HepG2 (cell line): ENCODE measurements at regions not wholly inside any gene's neighbourhood (a gene's known extent, or its start where the extent isn't known, plus 50 kb on each side); places are given as distances from the start of the nearest gene placed in this dataset.

Experiments
- ATAC-seq: fragments of 200-7000 bp; cut with Tn5 transposase; 3 replicates; pipeline ENCODE4 v1.9.1; 2020; ENCODE audit warnings: mild to moderate bottlenecking, moderate library complexity
- BruUV-seq: library from RNA; stranded (reverse); fragments of 400-500 nt; replicated peaks from 2 replicates; lab custom pipeline; 2021; lab: Mats Ljungman, UMichigan
- CTCF ChIA-PET: fragments of 300-600 bp; formaldehyde crosslinking; extraction: SDS; loops from one replicate; lab custom pipeline; 2021; ENCODE audit warnings: low total read pairs, inconsistent platforms, low intra/inter-chr PET ratio; lab: Yijun Ruan, JAX
- POLR2A ChIA-PET: fragments of 350-600 bp; sonication (Branson Sonifier 250); formaldehyde crosslinking; loops from one replicate; lab custom pipeline; 2020; ENCODE audit warnings: antibody characterized with exemption, inconsistent platforms; lab: Yijun Ruan, JAX
- DNase-seq: peaks from one replicate; pipeline ENCODE4 v3.0.0-alpha.2; 2015; ENCODE audit warnings: low spot score
- FAIRE-seq: peaks from 3 replicates; lab custom pipeline; 2011; peaks lifted over from hg19 to GRCh38; lab: Jason Lieb, UNC
- H2AFZ ChIP-seq: one replicate; pipeline ENCODE4 v1.6.1; 2011; ENCODE audit warnings: low read length, inconsistent platforms
- H3K27ac ChIP-seq: fragments of 300-600 bp; 3 replicates; pipeline ENCODE4 v1.8.0; 2011; ENCODE audit warnings: mixed run types, mild to moderate bottlenecking, mixed read lengths, low read length, inconsistent platforms; ENCODE audit not compliant: insufficient read depth; ENCODE audit errors: extremely low read length
- H3K27me3 ChIP-seq, 2 experiments: fragments of 200-600 bp in 1 of 2; 2 replicates in 1 of 2; 3 replicates in 1 of 2; pipeline versions ENCODE4 v1.6.0 to v1.8.0; 2011; ENCODE audit warnings: low read length in 2 of 2, mild to moderate bottlenecking in 2 of 2, moderate library complexity in 2 of 2, inconsistent platforms in 1 of 2; ENCODE audit not compliant: insufficient read depth in 2 of 2, control insufficient read depth in 1 of 2
- H3K36me3 ChIP-seq, 2 experiments: fragments of 200-600 bp in 1 of 2; replicated peaks in 1 of 2; 2 replicates in 1 of 2; 3 replicates in 1 of 2; pipeline versions ENCODE4 v1.5.1 to v1.8.0; 2011; ENCODE audit warnings: low read length in 2 of 2, inconsistent platforms in 1 of 2; ENCODE audit not compliant: insufficient read depth in 2 of 2, control insufficient read depth in 1 of 2
- H3K4me1 ChIP-seq: 2 replicates; pipeline ENCODE4 v1.5.1; 2012; ENCODE audit warnings: low read length, inconsistent platforms; ENCODE audit not compliant: insufficient read depth
- H3K4me2 ChIP-seq: 2 replicates; pipeline ENCODE4 v1.6.0; 2011; ENCODE audit warnings: low read depth, low read length, inconsistent platforms
- H3K4me3 ChIP-seq, 3 experiments: fragments of 200-600 bp in 1 of 3; sonication (generic), shearing (Covaris generic) in 1 of 3; replicated peaks in 1 of 3; 2 replicates each; pipeline ENCODE4 v1.5.1; 2011 to 2016; ENCODE audit warnings: low read length in 3 of 3, inconsistent platforms in 2 of 3, low read depth in 2 of 3, mild to moderate bottlenecking in 2 of 3, control low read depth in 1 of 3, mixed read lengths in 1 of 3; ENCODE audit not compliant: insufficient read depth in 1 of 3
- H3K79me2 ChIP-seq: one replicate; pipeline ENCODE4 v1.6.1; 2011; ENCODE audit warnings: low read length, inconsistent platforms; ENCODE audit not compliant: insufficient read depth
- H3K9ac ChIP-seq: 2 replicates; pipeline ENCODE4 v1.6.0; 2011; ENCODE audit warnings: mild to moderate bottlenecking, low read depth, low read length, inconsistent platforms; ENCODE audit not compliant: insufficient read depth
- H3K9me3 ChIP-seq: 2 replicates; pipeline ENCODE4 v1.5.1; 2012; ENCODE audit warnings: mild to moderate bottlenecking, low read length
- H4K20me1 ChIP-seq: 2 replicates; pipeline ENCODE4 v1.6.0; 2011; ENCODE audit warnings: inconsistent platforms, mild to moderate bottlenecking, low read length, moderate library complexity; ENCODE audit not compliant: insufficient read depth
- FIP1L1 ChIP-seq: fragments of 200-400 bp; formaldehyde crosslinking; IDR thresholded peaks from 2 replicates; pipeline ENCODE4 v1.6.1; 2018; ENCODE audit warnings: low read depth, mild to moderate bottlenecking, low read length, moderate library complexity, borderline replicate concordance; ENCODE audit not compliant: insufficient read depth
- HHEX ChIP-seq: IDR thresholded peaks from 2 replicates; pipeline ENCODE4 v1.6.1; 2016; ENCODE audit warnings: control low read depth
- MXD4 ChIP-seq: IDR thresholded peaks from 2 replicates; pipeline ENCODE4 v1.6.1; 2016; ENCODE audit warnings: mild to moderate bottlenecking, missing biosample characterization, missing genetic modification reagents
- NFIB ChIP-seq: sonication (generic); formaldehyde crosslinking; IDR thresholded peaks from 2 replicates; pipeline ENCODE4 v1.9.0; 2021; ENCODE audit warnings: missing genetic modification reagents, mild to moderate bottlenecking, borderline replicate concordance
- RXRA ChIP-seq: sonication (generic); formaldehyde crosslinking; IDR thresholded peaks from 2 replicates; pipeline ENCODE4 v1.5.1; 2020; ENCODE audit warnings: missing genetic modification reagents
- SP1 ChIP-seq, 2 experiments: fragments of 450-650 bp in 1 of 2; sonication (generic) in 1 of 2; formaldehyde crosslinking in 1 of 2; IDR thresholded peaks; 2 replicates each; pipeline versions ENCODE4 v1.4.0 to v1.6.1; 2016 to 2020; ENCODE audit warnings: missing genetic modification reagents in 1 of 2
- ZNF564 ChIP-seq: sonication (generic); formaldehyde crosslinking; IDR thresholded peaks from 2 replicates; pipeline ENCODE4 v1.8.1; 2023; ENCODE audit warnings: mild to moderate bottlenecking, missing genetic modification reagents
- ZNF7 ChIP-seq: IDR thresholded peaks from 2 replicates; pipeline ENCODE4 v1.6.1; 2016; ENCODE audit warnings: missing biosample characterization, missing genetic modification reagents
- ZNF776 ChIP-seq: sonication (generic); formaldehyde crosslinking; IDR thresholded peaks from 2 replicates; pipeline ENCODE4 v1.4.0; 2020; ENCODE audit warnings: mild to moderate bottlenecking, missing genetic modification reagents
- WGBS: methylation state at CpG from one replicate; pipeline ENCODE4 v1.1.6; 2017; ENCODE audit warnings: low lambda C conversion rate; 5-methylcytosine and 5-hydroxymethylcytosine counted together
- in situ Hi-C: cut with HindIII; loops from 2 replicates; pipeline ENCODE4 v1.10.0; 2017; ENCODE audit warnings: low pct_unique_long_range_greater_than_20kb; ENCODE audit not compliant: extremely low pct_ligation_motif_present
- intact Hi-C: fragments of 100-400 bp; cut with micrococcal nuclease; formaldehyde crosslinking; loops from one replicate; pipeline ENCODE4 v1.10.0; 2022; ENCODE audit not compliant: unreplicated experiment
- TF ChIP-seq, protein P1 (sequence below): IDR thresholded peaks from 2 replicates; pipeline ENCODE4 v1.6.1; 2016; ENCODE audit warnings: missing compliant biosample characterization, missing genetic modification reagents, borderline replicate concordance
- TF ChIP-seq, protein P2 (sequence below): sonication (generic); formaldehyde crosslinking; IDR thresholded peaks from 2 replicates; pipeline ENCODE4 v1.4.0; 2020; ENCODE audit warnings: missing genetic modification reagents, borderline replicate concordance
- TF ChIP-seq, protein P3 (sequence below): sonication (generic); formaldehyde crosslinking; conservative IDR thresholded peaks from 2 replicates; pipeline ENCODE4 v1.4.0; 2020; ENCODE audit warnings: mild to moderate bottlenecking, missing genetic modification reagents, moderate library complexity
- TF ChIP-seq, protein P4 (sequence below): sonication (generic); formaldehyde crosslinking; IDR thresholded peaks from 2 replicates; pipeline ENCODE4 v1.5.0; 2020; ENCODE audit warnings: missing genetic modification reagents
- TF ChIP-seq, protein P5 (sequence below): IDR thresholded peaks from 2 replicates; pipeline ENCODE4 v1.4.0; 2020; ENCODE audit warnings: mild to moderate bottlenecking, missing genetic modification reagents

DNA sequence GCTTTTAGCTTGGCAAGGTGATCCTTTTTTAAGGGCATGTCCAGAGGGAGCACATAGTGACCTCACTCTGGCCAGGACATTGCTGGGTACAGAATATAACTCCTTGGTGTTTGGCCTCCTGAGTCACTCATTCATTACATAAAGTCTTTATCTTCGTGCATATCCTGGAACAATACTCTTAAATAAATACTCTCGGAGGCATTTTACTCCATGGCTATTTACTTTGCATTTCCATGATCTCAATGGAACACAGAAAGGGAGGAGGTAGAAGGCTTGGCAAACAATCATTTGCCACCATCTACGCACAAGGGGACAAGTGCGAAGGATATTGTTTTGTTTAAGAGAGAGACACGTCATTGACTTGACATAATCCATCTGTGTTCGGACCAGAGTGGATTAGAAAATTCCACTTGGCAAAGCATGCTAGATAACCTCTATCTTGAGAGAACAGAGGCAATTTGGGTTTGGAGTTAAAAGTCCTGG is 210.0 kb downstream of the IRS2 start:
- FAIRE-seq (no peak), ATAC-seq (peak; percentile 43; the same call in 1 of the 3 replicates), DNase-seq (no peak)
- no TSS peak for BruUV-seq
- WGBS, result 9% methylated on average over 6 of the region's 6 CpGs
- POLR2A ChIA-PET, result no interaction called here
- in situ Hi-C loops, result no loop called here
- Histone ChIP-seq H3K4me1 (peaks cover 10% of the 10 kb centered on the region; the same call in 1 of the 2 replicates), H3K27ac (no peak overlapping the region), H3K36me3 (no peaks in the 10 kb centered on the region), H3K9ac (no peak overlapping the region), H2AFZ (no peak overlapping the region), H3K9me3 (no peaks in the 10 kb centered on the region), H3K4me3 (no peak overlapping the region), H3K4me2 (no peak overlapping the region), H3K79me2 (no peaks in the 10 kb centered on the region), H4K20me1 (no peaks in the 10 kb centered on the region), H3K27me3 (no peaks in the 10 kb centered on the region)
- intact Hi-C loops, result no loop called here
- CTCF ChIA-PET, result no interaction called here
- TF ChIP-seq, protein P1, sequence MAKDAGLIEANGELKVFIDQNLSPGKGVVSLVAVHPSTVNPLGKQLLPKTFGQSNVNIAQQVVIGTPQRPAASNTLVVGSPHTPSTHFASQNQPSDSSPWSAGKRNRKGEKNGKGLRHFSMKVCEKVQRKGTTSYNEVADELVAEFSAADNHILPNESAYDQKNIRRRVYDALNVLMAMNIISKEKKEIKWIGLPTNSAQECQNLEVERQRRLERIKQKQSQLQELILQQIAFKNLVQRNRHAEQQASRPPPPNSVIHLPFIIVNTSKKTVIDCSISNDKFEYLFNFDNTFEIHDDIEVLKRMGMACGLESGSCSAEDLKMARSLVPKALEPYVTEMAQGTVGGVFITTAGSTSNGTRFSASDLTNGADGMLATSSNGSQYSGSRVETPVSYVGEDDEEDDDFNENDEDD (CRISPR knock-in tag), result no peak
- TF ChIP-seq MXD4 (CRISPR knock-in tag), result no peak
- TF ChIP-seq, protein P2, sequence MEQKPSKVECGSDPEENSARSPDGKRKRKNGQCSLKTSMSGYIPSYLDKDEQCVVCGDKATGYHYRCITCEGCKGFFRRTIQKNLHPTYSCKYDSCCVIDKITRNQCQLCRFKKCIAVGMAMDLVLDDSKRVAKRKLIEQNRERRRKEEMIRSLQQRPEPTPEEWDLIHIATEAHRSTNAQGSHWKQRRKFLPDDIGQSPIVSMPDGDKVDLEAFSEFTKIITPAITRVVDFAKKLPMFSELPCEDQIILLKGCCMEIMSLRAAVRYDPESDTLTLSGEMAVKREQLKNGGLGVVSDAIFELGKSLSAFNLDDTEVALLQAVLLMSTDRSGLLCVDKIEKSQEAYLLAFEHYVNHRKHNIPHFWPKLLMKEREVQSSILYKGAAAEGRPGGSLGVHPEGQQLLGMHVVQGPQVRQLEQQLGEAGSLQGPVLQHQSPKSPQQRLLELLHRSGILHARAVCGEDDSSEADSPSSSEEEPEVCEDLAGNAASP, result no peak
- no peak for TF ChIP-seq ZNF7
- TF ChIP-seq SP1 (IDR thresholded peaks at IDR 0.05), result no peak
- no peak for TF ChIP-seq SP1 (CRISPR knock-in tag; IDR thresholded peaks at IDR 0.05)
- TF ChIP-seq, protein P3, sequence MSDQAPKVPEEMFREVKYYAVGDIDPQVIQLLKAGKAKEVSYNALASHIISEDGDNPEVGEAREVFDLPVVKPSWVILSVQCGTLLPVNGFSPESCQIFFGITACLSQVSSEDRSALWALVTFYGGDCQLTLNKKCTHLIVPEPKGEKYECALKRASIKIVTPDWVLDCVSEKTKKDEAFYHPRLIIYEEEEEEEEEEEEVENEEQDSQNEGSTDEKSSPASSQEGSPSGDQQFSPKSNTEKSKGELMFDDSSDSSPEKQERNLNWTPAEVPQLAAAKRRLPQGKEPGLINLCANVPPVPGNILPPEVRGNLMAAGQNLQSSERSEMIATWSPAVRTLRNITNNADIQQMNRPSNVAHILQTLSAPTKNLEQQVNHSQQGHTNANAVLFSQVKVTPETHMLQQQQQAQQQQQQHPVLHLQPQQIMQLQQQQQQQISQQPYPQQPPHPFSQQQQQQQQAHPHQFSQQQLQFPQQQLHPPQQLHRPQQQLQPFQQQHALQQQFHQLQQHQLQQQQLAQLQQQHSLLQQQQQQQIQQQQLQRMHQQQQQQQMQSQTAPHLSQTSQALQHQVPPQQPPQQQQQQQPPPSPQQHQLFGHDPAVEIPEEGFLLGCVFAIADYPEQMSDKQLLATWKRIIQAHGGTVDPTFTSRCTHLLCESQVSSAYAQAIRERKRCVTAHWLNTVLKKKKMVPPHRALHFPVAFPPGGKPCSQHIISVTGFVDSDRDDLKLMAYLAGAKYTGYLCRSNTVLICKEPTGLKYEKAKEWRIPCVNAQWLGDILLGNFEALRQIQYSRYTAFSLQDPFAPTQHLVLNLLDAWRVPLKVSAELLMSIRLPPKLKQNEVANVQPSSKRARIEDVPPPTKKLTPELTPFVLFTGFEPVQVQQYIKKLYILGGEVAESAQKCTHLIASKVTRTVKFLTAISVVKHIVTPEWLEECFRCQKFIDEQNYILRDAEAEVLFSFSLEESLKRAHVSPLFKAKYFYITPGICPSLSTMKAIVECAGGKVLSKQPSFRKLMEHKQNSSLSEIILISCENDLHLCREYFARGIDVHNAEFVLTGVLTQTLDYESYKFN, result 0 out of 2 replicates have a peak, but pooled peaks have one; percentile 24
- TF ChIP-seq FIP1L1, result no peak
- no peak for TF ChIP-seq RXRA
- no peak for TF ChIP-seq NFIB (CRISPR knock-in tag)
- TF ChIP-seq ZNF564 (CRISPR knock-in tag), result no peak
- TF ChIP-seq ZNF776 (CRISPR knock-in tag), result no peak
- TF ChIP-seq, protein P4, sequence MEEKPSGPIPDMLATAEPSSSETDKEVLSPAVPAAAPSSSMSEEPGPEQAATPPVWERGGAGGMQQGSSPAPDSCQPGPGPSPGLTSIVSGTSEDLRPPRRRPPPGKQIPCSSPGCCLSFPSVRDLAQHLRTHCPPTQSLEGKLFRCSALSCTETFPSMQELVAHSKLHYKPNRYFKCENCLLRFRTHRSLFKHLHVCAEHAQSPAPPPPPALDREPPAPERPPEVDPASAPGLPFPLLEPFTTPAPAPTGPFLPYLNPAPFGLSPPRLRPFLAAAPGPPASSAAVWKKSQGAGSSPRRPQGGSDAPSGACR (CRISPR knock-in tag), result no peak
- TF ChIP-seq HHEX (CRISPR knock-in tag), result peak; percentile 62; the same call in 1 of the 2 replicates
- TF ChIP-seq, protein P5, sequence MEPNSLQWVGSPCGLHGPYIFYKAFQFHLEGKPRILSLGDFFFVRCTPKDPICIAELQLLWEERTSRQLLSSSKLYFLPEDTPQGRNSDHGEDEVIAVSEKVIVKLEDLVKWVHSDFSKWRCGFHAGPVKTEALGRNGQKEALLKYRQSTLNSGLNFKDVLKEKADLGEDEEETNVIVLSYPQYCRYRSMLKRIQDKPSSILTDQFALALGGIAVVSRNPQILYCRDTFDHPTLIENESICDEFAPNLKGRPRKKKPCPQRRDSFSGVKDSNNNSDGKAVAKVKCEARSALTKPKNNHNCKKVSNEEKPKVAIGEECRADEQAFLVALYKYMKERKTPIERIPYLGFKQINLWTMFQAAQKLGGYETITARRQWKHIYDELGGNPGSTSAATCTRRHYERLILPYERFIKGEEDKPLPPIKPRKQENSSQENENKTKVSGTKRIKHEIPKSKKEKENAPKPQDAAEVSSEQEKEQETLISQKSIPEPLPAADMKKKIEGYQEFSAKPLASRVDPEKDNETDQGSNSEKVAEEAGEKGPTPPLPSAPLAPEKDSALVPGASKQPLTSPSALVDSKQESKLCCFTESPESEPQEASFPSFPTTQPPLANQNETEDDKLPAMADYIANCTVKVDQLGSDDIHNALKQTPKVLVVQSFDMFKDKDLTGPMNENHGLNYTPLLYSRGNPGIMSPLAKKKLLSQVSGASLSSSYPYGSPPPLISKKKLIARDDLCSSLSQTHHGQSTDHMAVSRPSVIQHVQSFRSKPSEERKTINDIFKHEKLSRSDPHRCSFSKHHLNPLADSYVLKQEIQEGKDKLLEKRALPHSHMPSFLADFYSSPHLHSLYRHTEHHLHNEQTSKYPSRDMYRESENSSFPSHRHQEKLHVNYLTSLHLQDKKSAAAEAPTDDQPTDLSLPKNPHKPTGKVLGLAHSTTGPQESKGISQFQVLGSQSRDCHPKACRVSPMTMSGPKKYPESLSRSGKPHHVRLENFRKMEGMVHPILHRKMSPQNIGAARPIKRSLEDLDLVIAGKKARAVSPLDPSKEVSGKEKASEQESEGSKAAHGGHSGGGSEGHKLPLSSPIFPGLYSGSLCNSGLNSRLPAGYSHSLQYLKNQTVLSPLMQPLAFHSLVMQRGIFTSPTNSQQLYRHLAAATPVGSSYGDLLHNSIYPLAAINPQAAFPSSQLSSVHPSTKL, result 0 out of 2 replicates have a peak, but pooled peaks have one; percentile 9
